HepG2 (cell line): ENCODE measurements at regions not wholly inside any gene's neighbourhood (a gene's known extent, or its start where the extent isn't known, plus 50 kb on each side); places are given as distances from the start of the nearest gene placed in this dataset.

Source experiments
- CAMTA2 ChIP-seq: sonication (generic); formaldehyde crosslinking; IDR thresholded peaks from 2 replicates; pipeline ENCODE4 v1.4.0; 2020; ENCODE audit warnings: mild to moderate bottlenecking, missing genetic modification reagents, borderline replicate concordance
- HDAC6 ChIP-seq: fragments of 200-600 bp; sonication (generic); IDR thresholded peaks from 2 replicates; pipeline ENCODE4 v1.7.0; 2017; ENCODE audit warnings: mild to moderate bottlenecking, antibody characterized with exemption, low read length, low read depth
- HHEX ChIP-seq: IDR thresholded peaks from 2 replicates; pipeline ENCODE4 v1.6.1; 2016; ENCODE audit warnings: control low read depth
- NFAT5 ChIP-seq: sonication (generic); formaldehyde crosslinking; IDR thresholded peaks from 2 replicates; pipeline ENCODE4 v1.4.0; 2020; ENCODE audit warnings: missing genetic modification reagents
- SKI ChIP-seq: fragments of 450-650 bp; IDR thresholded peaks from one replicate; pipeline ENCODE4 v1.6.1; 2018; ENCODE audit warnings: mild to moderate bottlenecking; ENCODE audit not compliant: partially characterized antibody
- ZMAT3 ChIP-seq: sonication (generic); formaldehyde crosslinking; conservative IDR thresholded peaks from 2 replicates; pipeline ENCODE4 v1.7.0; 2021; ENCODE audit warnings: missing genetic modification reagents
- ZNF800 ChIP-seq: sonication (generic); formaldehyde crosslinking; IDR thresholded peaks from 2 replicates; pipeline ENCODE4 v1.4.0; 2020; ENCODE audit warnings: missing genetic modification reagents

- TF ChIP-seq NFAT5 (CRISPR knock-in tag) (no peak), SKI (no peak), ZNF800 (CRISPR knock-in tag) (no peak), HDAC6 (no peak), HHEX (CRISPR knock-in tag) (no peak), CAMTA2 (CRISPR knock-in tag) (no peak), ZMAT3 (CRISPR knock-in tag) (no peak)
Observed at GRCh38 chr1:187415065-187415464, 586.3 kb downstream of the PLA2G4A start (continued).
